HepG2 (cell line): ENCODE measurements at regions not wholly inside any gene's neighbourhood (a gene's known extent, or its start where the extent isn't known, plus 50 kb on each side); places are given as distances from the start of the nearest gene placed in this dataset.

ENCODE experiments used
- ATAC-seq: fragments of 200-7000 bp; cut with Tn5 transposase; 3 replicates; pipeline ENCODE4 v1.9.1; 2020; ENCODE audit warnings: mild to moderate bottlenecking, moderate library complexity
- BruUV-seq: library from RNA; stranded (reverse); fragments of 400-500 nt; replicated peaks from 2 replicates; lab custom pipeline; 2021; lab: Mats Ljungman, UMichigan
- CTCF ChIA-PET: fragments of 300-600 bp; formaldehyde crosslinking; extraction: SDS; loops from one replicate; lab custom pipeline; 2021; ENCODE audit warnings: low total read pairs, inconsistent platforms, low intra/inter-chr PET ratio; lab: Yijun Ruan, JAX
- POLR2A ChIA-PET: fragments of 350-600 bp; sonication (Branson Sonifier 250); formaldehyde crosslinking; loops from one replicate; lab custom pipeline; 2020; ENCODE audit warnings: antibody characterized with exemption, inconsistent platforms; lab: Yijun Ruan, JAX
- DNase-seq: peaks from one replicate; pipeline ENCODE4 v3.0.0-alpha.2; 2015; ENCODE audit warnings: low spot score
- FAIRE-seq: peaks from 3 replicates; lab custom pipeline; 2011; peaks lifted over from hg19 to GRCh38; lab: Jason Lieb, UNC
- H2AFZ ChIP-seq: one replicate; pipeline ENCODE4 v1.6.1; 2011; ENCODE audit warnings: low read length, inconsistent platforms
- H3K27ac ChIP-seq: fragments of 300-600 bp; 3 replicates; pipeline ENCODE4 v1.8.0; 2011; ENCODE audit warnings: mixed run types, mild to moderate bottlenecking, mixed read lengths, low read length, inconsistent platforms; ENCODE audit not compliant: insufficient read depth; ENCODE audit errors: extremely low read length
- H3K27me3 ChIP-seq, 2 experiments: fragments of 200-600 bp in 1 of 2; 2 replicates in 1 of 2; 3 replicates in 1 of 2; pipeline versions ENCODE4 v1.6.0 to v1.8.0; 2011; ENCODE audit warnings: low read length in 2 of 2, mild to moderate bottlenecking in 2 of 2, moderate library complexity in 2 of 2, inconsistent platforms in 1 of 2; ENCODE audit not compliant: insufficient read depth in 2 of 2, control insufficient read depth in 1 of 2
- H3K36me3 ChIP-seq, 2 experiments: fragments of 200-600 bp in 1 of 2; replicated peaks in 1 of 2; 2 replicates in 1 of 2; 3 replicates in 1 of 2; pipeline versions ENCODE4 v1.5.1 to v1.8.0; 2011; ENCODE audit warnings: low read length in 2 of 2, inconsistent platforms in 1 of 2; ENCODE audit not compliant: insufficient read depth in 2 of 2, control insufficient read depth in 1 of 2
- H3K4me1 ChIP-seq: 2 replicates; pipeline ENCODE4 v1.5.1; 2012; ENCODE audit warnings: low read length, inconsistent platforms; ENCODE audit not compliant: insufficient read depth
- H3K4me2 ChIP-seq: 2 replicates; pipeline ENCODE4 v1.6.0; 2011; ENCODE audit warnings: low read depth, low read length, inconsistent platforms
- H3K4me3 ChIP-seq, 3 experiments: fragments of 200-600 bp in 1 of 3; sonication (generic), shearing (Covaris generic) in 1 of 3; replicated peaks in 1 of 3; 2 replicates each; pipeline ENCODE4 v1.5.1; 2011 to 2016; ENCODE audit warnings: low read length in 3 of 3, inconsistent platforms in 2 of 3, low read depth in 2 of 3, mild to moderate bottlenecking in 2 of 3, control low read depth in 1 of 3, mixed read lengths in 1 of 3; ENCODE audit not compliant: insufficient read depth in 1 of 3
- H3K79me2 ChIP-seq: one replicate; pipeline ENCODE4 v1.6.1; 2011; ENCODE audit warnings: low read length, inconsistent platforms; ENCODE audit not compliant: insufficient read depth
- H3K9ac ChIP-seq: 2 replicates; pipeline ENCODE4 v1.6.0; 2011; ENCODE audit warnings: mild to moderate bottlenecking, low read depth, low read length, inconsistent platforms; ENCODE audit not compliant: insufficient read depth
- H3K9me3 ChIP-seq: 2 replicates; pipeline ENCODE4 v1.5.1; 2012; ENCODE audit warnings: mild to moderate bottlenecking, low read length
- H4K20me1 ChIP-seq: 2 replicates; pipeline ENCODE4 v1.6.0; 2011; ENCODE audit warnings: inconsistent platforms, mild to moderate bottlenecking, low read length, moderate library complexity; ENCODE audit not compliant: insufficient read depth
- CREM ChIP-seq, 2 experiments: sonication (generic) in 1 of 2; formaldehyde crosslinking in 1 of 2; IDR thresholded peaks; 2 replicates each; pipeline versions ENCODE4 v1.4.0 to v1.6.1; 2016 to 2020; ENCODE audit warnings: antibody characterized with exemption in 1 of 2, mild to moderate bottlenecking in 1 of 2, missing genetic modification reagents in 1 of 2
- TIGD3 ChIP-seq: sonication (generic); formaldehyde crosslinking; IDR thresholded peaks from 2 replicates; pipeline ENCODE4 v1.5.1; 2020; ENCODE audit warnings: mild to moderate bottlenecking, missing genetic modification reagents, borderline replicate concordance
- TOE1 ChIP-seq: sonication (generic); formaldehyde crosslinking; IDR thresholded peaks from 2 replicates; pipeline ENCODE4 v1.4.0; 2020; ENCODE audit warnings: mild to moderate bottlenecking, missing genetic modification reagents
- ZNF318 ChIP-seq: sonication (generic); formaldehyde crosslinking; IDR thresholded peaks from 2 replicates; pipeline ENCODE4 v1.4.0; 2020; ENCODE audit warnings: mild to moderate bottlenecking, missing genetic modification reagents
- ZNF335 ChIP-seq: sonication (generic); formaldehyde crosslinking; IDR thresholded peaks from 2 replicates; pipeline ENCODE4 v1.4.0; 2020; ENCODE audit warnings: missing genetic modification reagents
- WGBS: methylation state at CpG from one replicate; pipeline ENCODE4 v1.1.6; 2017; ENCODE audit warnings: low lambda C conversion rate; 5-methylcytosine and 5-hydroxymethylcytosine counted together
- in situ Hi-C: cut with HindIII; loops from 2 replicates; pipeline ENCODE4 v1.10.0; 2017; ENCODE audit warnings: low pct_unique_long_range_greater_than_20kb; ENCODE audit not compliant: extremely low pct_ligation_motif_present
- intact Hi-C: fragments of 100-400 bp; cut with micrococcal nuclease; formaldehyde crosslinking; loops from one replicate; pipeline ENCODE4 v1.10.0; 2022; ENCODE audit not compliant: unreplicated experiment
- TF ChIP-seq, protein P1 (sequence below): IDR thresholded peaks from 2 replicates; pipeline ENCODE4 v1.6.1; 2016; ENCODE audit warnings: low read depth, control low read depth

GRCh38 chr3:59440285-59441028 lies 390.6 kb upstream of the CFAP20DC start:
- Histone ChIP-seq H3K27me3 (no peaks in the 10 kb centered on the region; a peak in 1 of 5 replicates), H3K79me2 (no peaks in the 10 kb centered on the region), H3K4me2 (no peak overlapping the region), H2AFZ (no peak overlapping the region), H3K4me1 (no peaks in the 10 kb centered on the region), H3K9me3 (no peaks in the 10 kb centered on the region), H3K36me3 (no peaks in the 10 kb centered on the region), H3K27ac (no peak overlapping the region), H3K4me3 (no peak overlapping the region), H3K9ac (no peak overlapping the region), H4K20me1 (no peaks in the 10 kb centered on the region)
- DNase-seq, result no peak
- intact Hi-C loops, result no loop called here
- ATAC-seq, result no peak
- no peak for FAIRE-seq
- no TSS peak for BruUV-seq
- in situ Hi-C loops, result no loop called here
- ChIA-PET POLR2A (no interaction called here), CTCF (no interaction called here)
- WGBS, result 33% methylated on average over 4 of the region's 5 CpGs
- no peak for TF ChIP-seq ZNF318 (CRISPR knock-in tag)
- TF ChIP-seq ZNF335 (CRISPR knock-in tag), result no peak
- no peak for TF ChIP-seq CREM (IDR thresholded peaks at IDR 0.05)
- TF ChIP-seq CREM (CRISPR knock-in tag; IDR thresholded peaks at IDR 0.05), result no peak
- TF ChIP-seq, protein P1, sequence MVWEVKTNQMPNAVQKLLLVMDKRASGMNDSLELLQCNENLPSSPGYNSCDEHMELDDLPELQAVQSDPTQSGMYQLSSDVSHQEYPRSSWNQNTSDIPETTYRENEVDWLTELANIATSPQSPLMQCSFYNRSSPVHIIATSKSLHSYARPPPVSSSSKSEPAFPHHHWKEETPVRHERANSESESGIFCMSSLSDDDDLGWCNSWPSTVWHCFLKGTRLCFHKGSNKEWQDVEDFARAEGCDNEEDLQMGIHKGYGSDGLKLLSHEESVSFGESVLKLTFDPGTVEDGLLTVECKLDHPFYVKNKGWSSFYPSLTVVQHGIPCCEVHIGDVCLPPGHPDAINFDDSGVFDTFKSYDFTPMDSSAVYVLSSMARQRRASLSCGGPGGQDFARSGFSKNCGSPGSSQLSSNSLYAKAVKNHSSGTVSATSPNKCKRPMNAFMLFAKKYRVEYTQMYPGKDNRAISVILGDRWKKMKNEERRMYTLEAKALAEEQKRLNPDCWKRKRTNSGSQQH (CRISPR knock-in tag), result no peak
- no peak for TF ChIP-seq TOE1 (CRISPR knock-in tag)
- no peak for TF ChIP-seq TIGD3 (CRISPR knock-in tag)
